Hematopoietic multipotent progenitor cell treated with erythropoietin and hydrocortisone succinate and interleukin-3 and kit ligand, for 6 days (in vitro differentiated cells): ENCODE measurements at regions not wholly inside any gene's neighbourhood (a gene's known extent, or its start where the extent isn't known, plus 50 kb on each side); places are given as distances from the start of the nearest gene placed in this dataset.
A peak's percentile ranks its signal among the peaks of the same experiment; 100 is the strongest.

ENCODE experiments used
- DNase-seq: peaks from one replicate; pipeline ENCODE4 v3.0.0-alpha.2; 2015

DNA sequence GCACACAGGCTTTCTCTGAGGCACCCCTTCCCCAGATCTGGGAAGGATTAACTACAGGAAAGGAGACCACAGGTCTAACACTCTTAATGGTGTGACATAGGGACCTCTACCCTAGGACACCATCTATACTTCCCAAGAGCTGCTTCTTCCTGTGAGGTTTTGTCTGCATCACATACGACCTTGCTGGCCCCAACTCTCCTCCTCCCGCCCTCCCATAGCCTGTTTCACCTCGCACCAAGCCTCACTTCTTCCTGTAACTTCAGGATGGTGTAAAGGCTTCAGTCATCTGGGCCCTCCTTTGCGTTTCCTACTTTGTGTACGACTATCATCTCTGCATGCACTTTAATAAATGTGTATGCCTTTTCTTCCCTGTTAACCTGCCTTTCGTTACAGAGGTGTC, 274.3 kb downstream of the KLF6 start:
- no peak for DNase-seq

DNA sequence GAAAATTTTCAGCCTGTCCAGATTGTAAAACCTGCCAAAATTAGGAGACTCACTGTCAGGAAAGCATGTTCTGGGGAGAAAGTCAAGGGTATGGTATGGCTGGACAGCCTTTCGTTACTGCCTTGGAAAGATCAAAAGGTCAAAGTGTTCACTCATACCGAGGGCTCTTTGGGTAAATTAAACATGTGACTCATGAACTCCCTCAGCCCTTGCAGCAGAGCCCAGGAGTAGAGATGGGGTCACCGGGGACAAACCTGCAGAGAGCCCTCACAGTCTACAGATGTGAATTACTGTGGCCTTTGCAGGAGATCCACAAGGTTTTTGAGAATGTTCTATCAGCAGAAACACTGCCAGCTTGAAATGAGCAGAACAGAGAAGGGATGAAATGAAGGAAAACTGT, 275.7 kb downstream of the KLF6 start:
- DNase-seq, result no peak

DNA sequence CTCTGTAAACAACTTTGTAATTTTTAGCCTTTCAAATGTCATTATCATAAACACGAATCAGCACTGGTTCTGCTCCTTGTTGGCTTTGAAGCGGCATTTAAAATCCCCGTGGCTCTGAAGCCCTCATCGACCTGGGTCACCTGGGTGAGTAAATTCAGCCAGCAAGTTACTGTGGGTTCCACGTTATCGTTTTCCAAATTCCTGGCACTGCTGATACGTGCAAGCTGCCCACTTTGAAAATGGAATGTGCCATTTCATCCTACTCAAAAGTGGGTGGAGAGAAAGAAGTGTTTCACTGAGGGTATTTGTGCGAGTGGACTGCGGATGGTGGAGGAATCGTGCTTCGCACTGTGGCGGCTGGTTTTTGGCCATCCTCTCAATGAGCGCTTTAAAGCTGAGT, 281.7 kb downstream of the KLF6 start:
- DNase-seq, result no peak

DNA sequence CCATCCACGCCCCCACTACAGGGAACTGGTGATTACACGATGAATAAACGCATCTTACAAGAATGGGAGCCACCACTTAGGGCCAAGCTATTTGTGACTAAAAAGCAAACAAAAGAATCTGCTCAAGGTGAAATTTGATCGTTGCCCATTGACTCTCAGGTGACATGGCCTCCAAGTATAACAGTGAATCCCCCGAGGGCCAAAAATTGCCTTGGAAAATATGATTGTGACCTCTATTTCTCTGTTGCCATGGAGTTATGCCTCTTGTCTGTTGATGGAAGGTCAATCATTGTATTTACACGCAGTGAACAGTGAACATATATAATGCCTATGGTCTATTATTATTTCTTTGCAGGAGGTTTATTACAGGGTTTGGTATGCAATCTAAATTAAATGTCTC, 282.3 kb downstream of the KLF6 start:
- DNase-seq, result no peak

DNA sequence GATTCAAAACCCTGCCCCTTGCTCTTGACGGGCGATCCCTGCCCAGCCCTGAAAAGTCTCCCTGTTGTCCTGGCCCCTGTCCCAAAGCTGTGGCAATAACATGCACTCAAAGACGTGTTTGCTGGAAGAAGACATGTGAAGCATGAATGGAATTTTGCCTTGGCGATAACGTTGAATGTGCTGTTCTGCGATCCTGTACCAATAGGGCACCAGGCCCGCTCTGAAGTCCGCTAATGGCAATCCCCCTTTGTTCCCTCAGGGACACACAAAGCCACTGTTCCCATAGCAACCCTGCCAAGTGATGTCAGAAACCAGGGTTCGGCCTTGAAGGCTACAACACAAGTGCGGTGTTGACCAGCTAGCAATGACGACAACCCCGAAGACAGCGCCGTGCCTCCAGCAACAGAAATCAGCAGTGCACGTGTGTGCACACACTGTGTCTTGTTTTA, 284.6 kb downstream of the KLF6 start:
- DNase-seq, result no peak

DNA sequence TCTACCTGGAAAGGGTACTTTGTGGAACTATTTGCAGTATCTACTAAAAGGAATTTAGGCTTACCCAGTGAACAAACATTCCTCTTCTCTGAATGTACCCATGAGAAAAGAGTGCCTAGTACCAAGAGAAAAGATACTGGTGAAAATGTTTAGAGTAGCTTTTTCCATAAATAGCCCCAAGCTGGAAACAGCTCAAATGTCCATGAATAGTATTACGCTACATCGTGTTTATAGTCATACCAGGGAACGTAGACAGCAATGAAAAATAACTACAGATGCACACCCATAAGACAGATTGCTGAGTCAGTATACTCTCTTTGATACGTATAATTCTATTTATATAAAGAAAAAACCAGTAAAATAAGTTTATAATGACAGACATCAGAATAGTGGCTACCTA, 285.9 kb downstream of the KLF6 start:
- DNase-seq, result no peak

DNA sequence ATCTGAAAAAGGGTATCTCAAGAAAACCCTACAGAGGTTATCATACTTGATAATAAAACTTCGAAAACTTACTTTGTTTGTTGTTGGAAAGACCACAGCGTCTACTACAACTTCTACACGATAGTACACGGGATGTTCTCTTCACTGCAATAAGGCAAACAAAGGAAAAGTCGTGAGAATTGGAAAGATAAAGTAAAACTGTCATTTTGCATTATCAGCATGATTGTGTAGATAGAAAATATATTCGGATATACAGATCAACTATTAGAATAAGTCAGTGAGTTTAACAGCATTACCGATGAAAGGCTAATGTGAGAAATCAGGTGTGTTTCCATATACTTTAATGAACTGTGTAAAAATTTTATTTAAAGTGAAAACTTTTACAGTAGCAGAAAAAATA, 287.4 kb downstream of the KLF6 start:
- no peak for DNase-seq

DNA sequence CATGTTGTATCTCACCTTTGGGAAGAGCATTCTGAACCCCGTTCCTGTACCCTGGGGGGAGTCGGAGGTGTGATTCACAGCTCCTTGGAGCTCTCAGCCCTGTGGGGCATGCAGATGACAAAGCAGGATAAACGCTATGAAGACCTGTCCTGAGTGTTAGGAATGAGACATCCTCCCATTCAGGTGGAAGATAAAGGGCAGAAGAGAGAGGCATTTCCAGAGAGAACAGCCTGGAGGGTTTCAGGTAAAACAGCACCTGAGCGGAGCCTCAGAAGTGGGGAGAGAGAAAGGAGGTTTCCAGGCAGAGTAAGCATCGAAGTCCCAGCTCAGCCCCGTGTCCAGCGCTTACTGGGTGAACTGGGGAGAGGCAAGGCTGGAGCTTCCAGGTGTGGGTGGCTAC, 288.9 kb downstream of the KLF6 start:
- DNase-seq, result no peak

DNA sequence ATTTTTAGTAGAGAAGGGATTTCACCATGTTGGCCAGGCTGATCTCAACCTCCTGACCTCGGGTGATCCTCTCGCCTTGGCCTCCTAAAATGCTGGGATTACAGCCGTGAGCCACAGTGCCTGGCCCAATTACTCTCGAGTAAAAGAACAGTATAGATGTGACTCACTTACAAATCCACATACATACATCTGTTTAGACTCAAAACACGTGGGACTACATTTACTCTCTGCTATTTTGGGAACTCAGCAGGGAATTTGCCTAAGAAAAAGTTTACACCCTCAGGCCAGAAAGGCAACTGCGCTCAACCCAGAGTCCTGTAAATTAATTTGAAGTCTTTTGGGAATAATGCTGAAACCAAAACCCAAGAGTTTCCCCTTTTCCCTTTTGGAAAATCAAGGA, 289.7 kb downstream of the KLF6 start:
- no peak for DNase-seq

DNA sequence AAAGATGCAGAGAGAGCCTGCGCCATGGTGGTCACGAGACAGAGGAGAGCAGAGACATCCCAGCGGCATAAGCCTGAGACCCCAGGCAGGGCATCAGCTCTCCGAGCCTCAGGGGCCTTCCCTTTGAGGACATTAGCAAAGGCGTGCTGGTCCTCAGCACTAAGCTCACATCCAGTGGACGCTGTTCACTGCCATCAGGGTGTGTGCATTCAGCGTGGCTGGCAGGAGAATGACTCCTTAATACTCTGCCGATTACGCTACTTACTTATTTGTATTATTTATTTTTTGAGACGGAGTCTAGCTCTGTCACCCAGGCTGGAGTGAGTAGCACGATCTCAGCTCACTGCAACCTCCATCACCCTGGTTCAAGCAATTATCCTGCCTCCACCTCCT, 290.2 kb downstream of the KLF6 start:
- DNase-seq, result no peak

DNA sequence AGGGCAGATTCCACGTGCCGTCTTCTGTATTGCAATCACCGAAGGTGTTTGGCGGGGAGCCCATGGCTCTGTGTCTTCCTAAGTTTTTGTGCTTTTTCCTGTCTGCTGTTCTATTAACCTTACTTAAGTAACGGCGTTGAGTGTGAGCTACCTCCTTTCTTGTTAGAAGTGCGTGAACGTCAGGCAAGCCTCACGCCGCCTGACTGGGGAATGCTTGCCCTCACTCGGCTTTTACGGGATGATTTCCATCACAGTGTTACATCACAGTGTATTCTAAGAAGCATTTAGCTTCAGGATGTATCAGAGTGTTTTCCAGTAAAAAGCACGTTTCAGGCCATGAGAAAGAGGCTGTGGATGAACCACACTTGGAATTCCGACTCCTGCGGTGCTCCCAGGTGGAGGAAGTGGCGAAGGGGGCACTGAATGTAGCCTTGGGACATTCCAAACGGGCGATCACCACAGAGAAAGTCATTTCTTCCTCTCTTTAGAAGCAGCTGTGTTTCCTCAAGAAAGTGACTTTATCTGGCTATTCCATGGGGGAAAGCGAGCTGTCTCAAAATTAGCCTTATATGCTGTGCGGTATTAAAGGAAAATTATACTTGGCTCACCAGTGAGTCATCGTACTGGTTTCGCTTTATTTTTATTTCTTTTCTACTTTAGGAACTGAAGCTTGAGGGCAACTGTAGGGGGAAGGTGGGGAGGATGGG, 290.7 kb downstream of the KLF6 start:
- no peak for DNase-seq

DNA sequence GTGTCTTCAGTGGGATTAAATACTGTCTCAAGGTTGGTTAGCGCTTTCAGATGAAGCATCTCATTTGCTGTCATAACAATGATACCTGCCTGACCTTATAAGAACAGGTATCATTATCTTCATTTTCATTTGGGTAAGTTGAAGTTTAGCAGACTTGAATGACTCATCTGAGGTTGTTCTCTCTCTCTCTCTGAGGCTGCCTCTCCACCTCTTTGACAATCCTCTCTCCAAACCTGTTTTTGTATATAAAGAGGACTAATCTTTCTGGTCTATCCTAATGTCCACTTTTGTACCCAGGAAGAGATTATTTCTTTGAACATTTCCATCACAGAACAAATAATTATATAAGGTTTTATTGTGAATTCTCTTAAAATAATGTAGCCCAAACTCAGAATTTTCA, 291.4 kb downstream of the KLF6 start:
- no peak for DNase-seq

DNA sequence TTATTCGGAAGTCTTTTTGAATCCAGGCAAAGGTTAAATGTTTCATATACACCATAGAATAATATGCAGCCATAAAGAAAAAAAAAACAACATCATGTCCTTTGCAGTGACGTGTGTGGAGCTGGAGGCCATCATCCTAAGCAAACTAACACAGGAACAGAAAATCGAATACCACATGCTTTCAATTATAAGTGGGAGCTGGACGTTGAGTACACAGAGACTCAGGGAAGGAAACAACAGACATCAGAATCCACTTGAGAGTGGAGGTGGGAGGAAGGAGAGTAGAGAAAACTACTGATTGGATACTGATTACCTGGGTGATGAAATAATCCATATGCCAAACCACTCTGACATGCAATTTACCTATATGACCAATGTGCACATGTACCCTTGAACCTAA, 293.4 kb downstream of the KLF6 start:
- DNase-seq, result no peak

DNA sequence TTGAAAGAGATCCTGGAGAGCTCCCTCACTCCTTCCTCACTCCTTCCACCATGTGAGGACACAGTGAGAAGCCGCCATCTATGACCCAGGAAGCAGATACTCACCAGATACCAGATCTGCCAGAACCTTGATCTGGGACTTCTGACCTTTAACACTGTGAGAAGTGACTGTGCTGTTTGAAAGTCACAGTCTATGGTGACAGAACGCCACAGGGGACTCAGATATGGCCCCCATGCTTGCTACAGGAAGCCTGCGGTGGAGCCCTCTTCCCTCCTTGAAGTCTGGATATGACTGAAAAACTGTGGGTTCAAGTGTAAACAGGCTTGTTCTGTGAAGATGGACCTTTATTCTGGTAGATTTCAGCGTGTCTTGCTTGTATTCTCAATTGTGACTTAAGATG, 297.8 kb downstream of the KLF6 start:
- DNase-seq, result no peak

DNA sequence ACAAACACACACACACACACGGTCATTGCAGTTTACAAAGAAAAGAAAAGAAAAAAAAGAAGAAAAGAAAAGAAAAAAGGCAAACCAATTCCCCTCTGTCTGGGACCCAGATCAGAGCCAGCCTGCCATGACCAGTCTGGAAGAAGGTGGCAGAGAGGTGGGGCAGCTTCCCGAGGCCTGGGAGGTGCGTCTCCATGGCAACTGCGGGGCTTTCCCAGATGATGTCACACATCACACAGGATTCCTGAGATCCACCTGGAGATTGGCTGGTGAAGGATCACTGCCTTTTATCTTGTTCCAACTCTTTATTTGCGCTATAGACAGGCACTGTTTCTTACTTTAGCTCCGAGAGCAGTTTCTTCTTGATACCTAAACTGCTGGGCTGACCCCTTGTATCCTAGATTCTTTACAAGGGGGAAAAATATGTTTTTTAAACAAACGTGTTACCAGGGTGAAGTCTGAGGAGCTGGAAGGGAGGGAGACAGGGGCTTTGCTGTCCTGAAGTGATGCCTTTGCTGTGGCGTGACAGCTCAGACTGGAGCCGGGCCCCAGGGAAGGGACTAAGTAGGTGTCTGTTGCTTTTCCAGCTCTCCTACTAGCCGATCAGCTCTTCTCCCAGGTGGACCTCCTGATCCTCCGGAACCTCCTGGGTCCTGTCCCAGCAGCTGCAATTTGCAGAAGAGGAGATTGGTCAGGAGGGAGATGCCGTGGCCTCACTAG, 298.5 kb downstream of the KLF6 start:
- no peak for DNase-seq

DNA sequence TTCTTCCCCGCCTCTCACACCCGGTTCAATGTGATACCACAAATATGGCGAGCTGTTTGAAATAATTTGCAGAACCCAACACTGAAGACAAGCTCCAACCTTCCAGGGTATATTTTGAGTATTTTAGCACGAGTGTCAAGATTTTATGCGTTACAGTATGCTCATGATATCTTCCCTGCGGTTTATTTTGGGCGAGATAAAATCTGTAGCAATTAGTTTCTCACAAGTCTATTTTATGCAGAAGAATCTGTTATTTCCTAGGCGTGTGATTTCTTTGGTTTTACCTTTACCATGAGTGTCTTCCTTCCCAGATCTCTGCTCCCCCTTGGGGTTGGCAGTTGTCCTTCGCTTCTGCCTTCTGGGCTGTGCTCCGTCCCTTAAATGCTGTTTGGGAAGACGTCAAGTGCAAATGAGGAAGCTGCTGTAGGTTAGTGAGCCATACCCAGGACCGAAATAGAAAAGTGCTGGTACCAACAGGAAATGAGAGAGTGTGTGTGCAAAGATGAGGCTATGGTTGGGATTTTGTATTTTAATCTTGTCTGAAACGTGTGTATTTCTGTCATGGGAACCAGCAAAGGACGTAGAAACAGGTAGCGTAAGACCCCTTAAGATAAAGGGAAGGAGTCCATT, 299.8 kb downstream of the KLF6 start:
- peak; percentile 13 for DNase-seq

DNA sequence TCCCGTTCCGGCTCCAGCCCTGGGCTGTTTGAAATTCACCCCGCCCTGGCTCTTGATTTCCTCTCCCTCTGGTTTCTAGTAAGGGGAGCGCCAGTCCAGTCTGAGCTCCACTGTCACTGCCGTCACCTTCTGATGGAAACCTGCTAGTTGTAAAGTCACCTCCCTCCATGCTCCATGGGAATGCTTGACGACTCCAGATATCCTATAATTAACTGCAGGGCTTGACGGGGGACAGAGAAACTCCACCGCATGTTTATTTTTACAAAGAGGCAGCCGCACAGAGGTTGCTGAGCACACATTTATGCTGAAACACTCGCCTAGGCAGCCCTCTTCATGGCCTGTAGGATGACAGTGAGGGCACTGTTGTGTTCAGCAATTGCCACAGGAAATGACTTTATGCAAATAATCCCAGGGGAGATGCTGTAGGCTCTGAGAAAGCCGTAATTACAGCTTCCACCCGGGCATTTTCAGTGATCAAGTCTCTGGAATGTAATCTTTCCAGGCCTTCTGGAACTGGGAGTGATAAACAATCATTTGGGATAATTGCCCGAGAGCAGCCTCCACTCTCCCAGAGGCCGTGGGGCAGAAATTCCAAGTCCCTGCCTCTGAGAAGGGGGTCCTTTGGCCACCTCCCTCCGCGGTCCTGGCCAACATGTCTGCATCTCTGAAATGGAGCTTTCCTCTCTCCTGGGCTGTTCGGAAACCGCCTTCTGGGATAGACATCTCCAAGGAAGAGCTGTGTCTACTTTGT, 300.5 kb downstream of the KLF6 start:
- no peak for DNase-seq

DNA sequence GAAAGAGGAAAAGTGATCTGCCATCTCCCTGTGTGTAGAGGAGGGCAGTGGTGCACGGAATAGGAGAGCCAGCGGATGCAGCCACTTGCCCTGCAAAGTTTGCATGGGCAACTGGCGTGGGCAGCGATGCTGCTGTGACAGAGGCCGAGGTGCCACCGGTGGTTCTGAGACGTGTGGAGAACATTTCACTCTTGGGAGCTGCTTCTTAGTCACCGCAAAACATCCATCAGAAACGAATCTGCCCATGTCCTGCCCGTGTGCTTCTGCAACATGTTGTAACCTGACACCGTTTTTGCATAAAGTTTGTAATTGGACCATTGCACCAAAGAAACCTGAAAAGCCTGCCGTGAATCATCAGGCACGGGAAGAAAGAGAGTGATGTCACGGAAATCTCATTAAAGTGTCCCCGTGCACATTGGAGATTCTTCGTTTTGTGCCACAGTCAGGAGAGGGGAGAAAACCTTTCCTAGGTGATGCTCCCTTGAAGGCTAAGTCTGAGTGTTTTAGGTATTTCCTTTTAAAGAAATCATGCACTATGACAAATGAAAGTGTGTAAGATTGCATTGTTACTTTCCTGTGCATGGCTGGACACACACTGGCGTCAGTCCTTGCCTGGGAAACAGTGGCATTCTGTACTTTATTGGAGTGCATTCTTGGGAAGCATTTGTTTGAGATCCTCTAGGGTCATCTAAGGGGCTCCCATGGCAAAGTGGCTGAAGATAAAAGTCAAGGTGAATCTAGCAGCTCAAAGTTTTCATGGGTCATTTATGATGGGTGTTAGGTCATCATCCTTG, 302.6 kb downstream of the KLF6 start:
- no peak for DNase-seq

DNA sequence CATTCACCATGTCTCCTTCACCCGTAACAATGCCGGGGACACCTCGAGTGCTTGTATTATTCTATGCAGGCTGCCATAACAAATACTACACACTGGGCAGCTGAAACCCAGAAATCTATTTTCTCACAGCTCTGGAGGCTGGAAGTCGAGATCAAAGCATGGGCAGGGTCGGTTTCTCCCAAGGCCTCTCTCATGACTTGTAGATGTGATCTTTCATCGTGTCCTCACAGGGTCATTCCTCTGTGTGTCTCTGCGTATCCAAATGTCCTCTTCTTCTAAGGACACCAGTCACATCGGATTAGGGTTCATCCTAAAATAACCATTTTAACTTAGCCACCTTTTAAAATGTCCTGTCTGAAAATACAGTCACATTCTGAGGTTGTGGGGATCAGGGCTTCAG, 303.5 kb downstream of the KLF6 start:
- no peak for DNase-seq

DNA sequence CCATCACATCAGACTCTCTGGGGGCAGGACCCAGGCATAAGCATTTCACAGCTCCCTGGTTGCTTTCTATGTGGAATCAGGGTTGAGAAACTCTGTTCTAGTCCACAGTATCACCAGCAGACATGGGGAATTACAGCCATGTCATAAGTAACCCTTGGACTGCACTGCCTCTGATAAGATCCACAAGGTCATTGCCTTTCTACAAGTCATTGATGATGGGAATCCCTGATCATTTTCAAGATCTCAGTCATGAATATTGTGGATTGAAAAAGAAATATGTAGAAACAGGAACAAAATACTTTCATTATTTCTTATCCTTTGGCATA, 304.1 kb downstream of the KLF6 start:
- no peak for DNase-seq

DNA sequence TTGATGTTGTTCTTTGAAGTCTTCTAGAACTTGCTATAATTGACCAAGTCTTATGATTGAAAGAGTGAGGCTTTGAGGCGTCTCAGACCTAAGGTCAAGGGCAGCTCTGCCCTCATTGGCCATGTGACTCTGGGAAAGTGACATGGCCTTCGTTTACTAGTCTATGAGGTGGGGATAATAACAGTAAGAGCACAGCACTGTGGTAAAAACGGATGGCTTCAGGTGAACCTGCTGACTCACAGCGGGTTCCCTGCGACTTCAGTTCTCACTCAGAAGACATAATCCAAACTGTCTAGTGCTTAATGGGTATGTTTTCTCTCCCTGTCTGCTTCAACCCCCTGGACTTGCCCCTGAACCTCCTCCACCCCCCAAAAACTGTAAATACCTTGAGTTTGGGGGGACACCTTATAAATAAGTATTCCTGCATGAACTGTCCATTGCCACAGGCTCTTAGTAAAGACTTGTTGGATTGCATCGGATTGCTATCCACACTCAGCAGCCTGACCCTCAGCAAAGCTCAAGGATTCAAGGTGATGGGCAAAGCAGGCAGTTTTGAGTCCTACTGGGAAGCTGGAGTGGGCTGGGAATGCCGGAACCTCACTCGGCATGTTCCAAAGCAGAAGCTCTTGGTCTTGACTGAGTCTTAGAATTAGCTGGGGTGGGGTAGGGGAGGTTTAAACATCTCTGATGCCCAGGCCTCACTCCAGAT, 304.6 kb downstream of the KLF6 start:
- no peak for DNase-seq

DNA sequence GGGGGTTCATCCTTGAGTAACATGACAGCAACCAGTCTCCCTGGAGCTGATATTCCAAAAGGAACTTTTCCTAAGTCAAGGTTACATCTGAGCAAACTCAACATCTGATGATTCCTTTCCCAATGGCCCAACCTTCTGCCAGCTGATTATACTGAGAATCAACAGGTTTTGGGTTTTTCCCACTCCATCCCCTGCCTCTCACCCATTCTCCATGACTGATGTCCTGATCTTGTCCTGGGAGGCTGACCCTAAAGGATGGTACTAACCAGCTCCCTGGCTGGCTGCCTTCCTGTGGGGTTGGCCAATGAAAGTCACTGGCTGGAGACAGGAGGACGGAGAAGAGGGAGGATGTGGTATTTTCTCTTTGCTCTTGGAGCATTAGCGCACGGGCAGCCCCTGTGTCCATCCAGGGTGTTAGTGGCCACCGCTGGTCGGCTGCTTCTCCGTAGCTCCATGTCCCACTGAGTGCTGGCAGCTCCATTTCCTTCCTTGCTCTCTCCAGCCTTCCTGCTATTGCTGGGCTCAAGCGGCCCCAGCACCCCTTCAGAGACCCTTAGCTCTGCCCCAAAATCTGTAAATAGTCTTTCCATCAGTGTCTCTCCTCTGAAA, 306.2 kb upstream of the PITRM1 start:
- DNase-seq, result no peak
